IMR-90 (cell line): ENCODE measurements at regions not wholly inside any gene's neighbourhood (a gene's known extent, or its start where the extent isn't known, plus 50 kb on each side); places are given as distances from the start of the nearest gene placed in this dataset.

Experiments
- BHLHE40 ChIP-seq: fragments of 150-350 bp; IDR thresholded peaks from 2 replicates; pipeline ENCODE4 v1.6.1; 2016; ENCODE audit warnings: mild to moderate bottlenecking, low read depth, low read length
- CEBPB ChIP-seq: IDR thresholded peaks from 2 replicates; pipeline ENCODE4 v1.6.1; 2012; ENCODE audit warnings: low read depth, low read length, improper control_type of control experiment
- CHD1 ChIP-seq: IDR thresholded peaks from 2 replicates; pipeline ENCODE4 v1.6.1; 2012; ENCODE audit warnings: low read depth, low read length, improper control_type of control experiment
- ELK1 ChIP-seq: fragments of 150-350 bp; IDR thresholded peaks from 2 replicates; pipeline ENCODE4 v1.6.1; 2016; ENCODE audit warnings: low read depth, mild to moderate bottlenecking, low read length, moderate library complexity, borderline replicate concordance
- MAFK ChIP-seq: IDR thresholded peaks from 2 replicates; pipeline ENCODE4 v1.6.1; 2012; ENCODE audit warnings: low read depth, low read length, improper control_type of control experiment
- MAZ ChIP-seq: IDR thresholded peaks from 2 replicates; pipeline ENCODE4 v1.6.1; 2012; ENCODE audit warnings: low read depth, mild to moderate bottlenecking, low read length, improper control_type of control experiment, moderate library complexity, borderline replicate concordance
- MXI1 ChIP-seq: IDR thresholded peaks from 2 replicates; pipeline ENCODE4 v1.6.1; 2012; ENCODE audit warnings: low read depth, mild to moderate bottlenecking, low read length, moderate library complexity, borderline replicate concordance
- POLR2A ChIP-seq: IDR thresholded peaks from 2 replicates; pipeline ENCODE4 v1.6.1; 2012; ENCODE audit warnings: mild to moderate bottlenecking, low read depth, low read length
- RAD21 ChIP-seq: IDR thresholded peaks from 2 replicates; pipeline ENCODE4 v1.6.1; 2012; ENCODE audit warnings: low read length, improper control_type of control experiment
- RCOR1 ChIP-seq: IDR thresholded peaks from 2 replicates; pipeline ENCODE4 v1.6.1; 2012; ENCODE audit warnings: mild to moderate bottlenecking, low read length, improper control_type of control experiment; ENCODE audit not compliant: insufficient replicate concordance
- RFX5 ChIP-seq: IDR thresholded peaks from 2 replicates; pipeline ENCODE4 v1.8.0; 2012; ENCODE audit warnings: low read depth, mild to moderate bottlenecking, low read length, moderate library complexity
- SMC3 ChIP-seq: fragments of 150-350 bp; IDR thresholded peaks from 2 replicates; pipeline ENCODE4 v1.6.1; 2016; ENCODE audit warnings: low read depth, mild to moderate bottlenecking, antibody characterized with exemption, low read length, moderate library complexity
- TF ChIP-seq, protein P1 (sequence below): conservative IDR thresholded peaks from 2 replicates; pipeline ENCODE4 v1.5.1; 2012; ENCODE audit warnings: mild to moderate bottlenecking, low read depth, low read length, improper control_type of control experiment
- TF ChIP-seq, protein P2 (sequence below): fragments of 150-350 bp; IDR thresholded peaks from 2 replicates; pipeline ENCODE4 v1.6.1; 2017; ENCODE audit warnings: mild to moderate bottlenecking, antibody characterized with exemption, low read length, low read depth

DNA sequence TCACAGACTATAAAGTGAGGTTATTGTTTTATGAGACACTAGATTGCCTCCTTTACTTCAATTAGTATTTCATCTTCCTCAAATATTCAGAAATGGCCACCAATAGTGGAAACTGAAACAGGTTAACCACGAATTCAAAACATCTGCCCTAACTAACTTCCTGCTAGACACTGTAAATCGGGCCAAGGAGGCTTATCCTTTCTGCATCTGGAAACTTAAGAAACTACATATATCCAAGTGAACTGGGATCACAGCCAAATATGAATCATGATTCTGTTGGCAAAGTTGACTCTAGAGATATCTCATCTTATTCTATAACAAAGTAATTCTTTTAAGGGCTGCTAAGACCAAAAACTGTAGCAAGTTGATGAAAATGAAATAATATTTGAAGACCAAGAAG, 136.6 kb upstream of the ZC3H15 start:
- TF ChIP-seq, protein P1, sequence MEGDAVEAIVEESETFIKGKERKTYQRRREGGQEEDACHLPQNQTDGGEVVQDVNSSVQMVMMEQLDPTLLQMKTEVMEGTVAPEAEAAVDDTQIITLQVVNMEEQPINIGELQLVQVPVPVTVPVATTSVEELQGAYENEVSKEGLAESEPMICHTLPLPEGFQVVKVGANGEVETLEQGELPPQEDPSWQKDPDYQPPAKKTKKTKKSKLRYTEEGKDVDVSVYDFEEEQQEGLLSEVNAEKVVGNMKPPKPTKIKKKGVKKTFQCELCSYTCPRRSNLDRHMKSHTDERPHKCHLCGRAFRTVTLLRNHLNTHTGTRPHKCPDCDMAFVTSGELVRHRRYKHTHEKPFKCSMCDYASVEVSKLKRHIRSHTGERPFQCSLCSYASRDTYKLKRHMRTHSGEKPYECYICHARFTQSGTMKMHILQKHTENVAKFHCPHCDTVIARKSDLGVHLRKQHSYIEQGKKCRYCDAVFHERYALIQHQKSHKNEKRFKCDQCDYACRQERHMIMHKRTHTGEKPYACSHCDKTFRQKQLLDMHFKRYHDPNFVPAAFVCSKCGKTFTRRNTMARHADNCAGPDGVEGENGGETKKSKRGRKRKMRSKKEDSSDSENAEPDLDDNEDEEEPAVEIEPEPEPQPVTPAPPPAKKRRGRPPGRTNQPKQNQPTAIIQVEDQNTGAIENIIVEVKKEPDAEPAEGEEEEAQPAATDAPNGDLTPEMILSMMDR, result no peak
- TF ChIP-seq RFX5, result no peak
- TF ChIP-seq MAFK, result no peak
- TF ChIP-seq SMC3, result no peak
- TF ChIP-seq, protein P2, sequence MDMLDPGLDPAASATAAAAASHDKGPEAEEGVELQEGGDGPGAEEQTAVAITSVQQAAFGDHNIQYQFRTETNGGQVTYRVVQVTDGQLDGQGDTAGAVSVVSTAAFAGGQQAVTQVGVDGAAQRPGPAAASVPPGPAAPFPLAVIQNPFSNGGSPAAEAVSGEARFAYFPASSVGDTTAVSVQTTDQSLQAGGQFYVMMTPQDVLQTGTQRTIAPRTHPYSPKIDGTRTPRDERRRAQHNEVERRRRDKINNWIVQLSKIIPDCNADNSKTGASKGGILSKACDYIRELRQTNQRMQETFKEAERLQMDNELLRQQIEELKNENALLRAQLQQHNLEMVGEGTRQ, result no peak
- TF ChIP-seq POLR2A, result no peak
- TF ChIP-seq MAZ, result no peak
- TF ChIP-seq BHLHE40, result no peak
- TF ChIP-seq RCOR1, result no peak
- TF ChIP-seq ELK1, result no peak
- no peak for TF ChIP-seq MXI1
- TF ChIP-seq CHD1, result no peak
- TF ChIP-seq CEBPB, result no peak
- TF ChIP-seq RAD21, result no peak
